Endodermal cell (in vitro differentiated cells): ENCODE measurements at regions not wholly inside any gene's neighbourhood (a gene's known extent, or its start where the extent isn't known, plus 50 kb on each side); places are given as distances from the start of the nearest gene placed in this dataset.

Experiments used
- DNase-seq: peaks from one replicate; pipeline ENCODE4 v3.0.0-alpha.2; 2017
- H3K27ac ChIP-seq: 2 replicates; pipeline ENCODE4 v1.5.1; 2013; ENCODE audit warnings: mild to moderate bottlenecking, low read depth, low read length, moderate library complexity
- H3K27me3 ChIP-seq: 2 replicates; pipeline ENCODE4 v1.6.1; 2013; ENCODE audit warnings: mild to moderate bottlenecking, low read length, moderate library complexity; ENCODE audit not compliant: insufficient read depth, control insufficient read depth, poor library complexity, severe bottlenecking
- H3K36me3 ChIP-seq: 2 replicates; pipeline ENCODE4 v1.7.0; 2013; ENCODE audit warnings: mild to moderate bottlenecking, low read length, moderate library complexity; ENCODE audit not compliant: control insufficient read depth, insufficient read depth
- H3K4me1 ChIP-seq: one replicate; pipeline ENCODE4 v1.7.0; 2013; ENCODE audit warnings: low read length; ENCODE audit not compliant: control insufficient read depth, insufficient read depth
- H3K4me3 ChIP-seq: 2 replicates; pipeline ENCODE4 v1.5.1; 2013; ENCODE audit warnings: mild to moderate bottlenecking, low read length, moderate library complexity
- H3K9ac ChIP-seq: 2 replicates; pipeline ENCODE4 v1.6.1; 2013; ENCODE audit warnings: mild to moderate bottlenecking, low read length, moderate library complexity; ENCODE audit not compliant: poor library complexity, severe bottlenecking; ENCODE audit errors: extremely low read depth
- H3K9me3 ChIP-seq: 2 replicates; pipeline ENCODE4 v1.6.1; 2013; ENCODE audit warnings: mild to moderate bottlenecking, low read length, moderate library complexity; ENCODE audit not compliant: control insufficient read depth
- H3K27ac Mint-ChIP-seq: 2 replicates; pipeline ENCODE4 v1.8.0; 2020; ENCODE audit warnings: mixed read lengths
- H3K27me3 Mint-ChIP-seq: 2 replicates; pipeline ENCODE4 v1.8.0; 2021; ENCODE audit warnings: mild to moderate bottlenecking, mixed read lengths; ENCODE audit not compliant: insufficient read depth
- H3K36me3 Mint-ChIP-seq: 2 replicates; pipeline ENCODE4 v1.8.0; 2020; ENCODE audit warnings: low read depth, mixed read lengths
- H3K4me1 Mint-ChIP-seq: 2 replicates; pipeline ENCODE4 v1.8.0; 2020; ENCODE audit warnings: mixed read lengths
- H3K4me3 Mint-ChIP-seq: 2 replicates; pipeline ENCODE4 v1.8.0; 2020; ENCODE audit warnings: mild to moderate bottlenecking, moderate library complexity, mixed read lengths
- H3K9me3 Mint-ChIP-seq: 2 replicates; pipeline ENCODE4 v1.8.0; 2020; ENCODE audit warnings: mild to moderate bottlenecking, mixed read lengths
- CTCF ChIP-seq: fragments of 200-600 bp; sonication (generic); conservative IDR thresholded peaks from 2 replicates; pipeline ENCODE4 v1.5.0; 2021; ENCODE audit warnings: antibody characterized with exemption, mild to moderate bottlenecking
- WGBS, 2 experiments: methylation state at CpG; one replicate each; pipeline versions ENCODE4 v1.1.5 to v1.1.7; 2013; ENCODE audit warnings: missing lambda C conversion rate in 2 of 2, mixed read lengths in 1 of 2; ENCODE audit not compliant: insufficient coverage in 1 of 2, insufficient read length in 1 of 2; 5-methylcytosine and 5-hydroxymethylcytosine counted together

- DNase-seq: no peak
- no peak overlapping the region for H3K27ac ChIP-seq
- no peaks in the 10 kb centered on the region for H3K9me3 ChIP-seq
- Mint-ChIP-seq H3K4me3 (no peak overlapping the region), H3K9me3 (no peaks in the 10 kb centered on the region), H3K27ac (no peak overlapping the region), H3K4me1 (peaks cover 4% of the 10 kb centered on the region), H3K36me3 (no peaks in the 10 kb centered on the region), H3K27me3 (no peaks in the 10 kb centered on the region)
- H3K9ac ChIP-seq: no peak overlapping the region
- no peaks in the 10 kb centered on the region for H3K27me3 ChIP-seq
- no peak for TF ChIP-seq CTCF
- H3K36me3 ChIP-seq: no peaks in the 10 kb centered on the region
- no peak overlapping the region for H3K4me3 ChIP-seq
- peaks cover 3% of the 10 kb centered on the region for H3K4me1 ChIP-seq
- WGBS, 2 experiments: no CpG with 5 or more reads among the region's 1 CpG
Observed at GRCh38 chr4:58514299-58514698, 1404.1 kb upstream of the IGFBP7 start.

GRCh38 chr4:58510652-58511051 lies 1400.5 kb upstream of the IGFBP7 start:
- H3K4me3 ChIP-seq: no peak overlapping the region
- no peaks in the 10 kb centered on the region for H3K27me3 Mint-ChIP-seq
- DNase-seq: no peak
- WGBS, 2 experiments: 100% methylated on average over 1 of the region's 2 CpGs; no CpG with 5 or more reads in 1 of the 2 experiments
- H3K27ac Mint-ChIP-seq: no peak overlapping the region
- no peaks in the 10 kb centered on the region for H3K9me3 Mint-ChIP-seq
- peaks cover 9% of the 10 kb centered on the region for H3K4me1 Mint-ChIP-seq
- no peaks in the 10 kb centered on the region for H3K27me3 ChIP-seq
- H3K9ac ChIP-seq: no peak overlapping the region
- H3K36me3 Mint-ChIP-seq: no peaks in the 10 kb centered on the region
- H3K9me3 ChIP-seq: no peaks in the 10 kb centered on the region
- no peak overlapping the region for H3K4me3 Mint-ChIP-seq
- H3K4me1 ChIP-seq: peaks cover 3% of the 10 kb centered on the region
- H3K27ac ChIP-seq: no peak overlapping the region
- no peak for TF ChIP-seq CTCF
- H3K36me3 ChIP-seq: no peaks in the 10 kb centered on the region

GRCh38 chr4:58507079-58507478 lies 1396.9 kb upstream of the IGFBP7 start:
- no peak overlapping the region for H3K27ac Mint-ChIP-seq
- no peak overlapping the region for H3K4me3 Mint-ChIP-seq
- no peaks in the 10 kb centered on the region for H3K9me3 Mint-ChIP-seq
- Histone ChIP-seq H3K9me3 (no peaks in the 10 kb centered on the region), H3K36me3 (no peaks in the 10 kb centered on the region), H3K9ac (no peak overlapping the region), H3K4me1 (no peaks in the 10 kb centered on the region), H3K27ac (no peak overlapping the region), H3K27me3 (no peaks in the 10 kb centered on the region), H3K4me3 (no peak overlapping the region)
- H3K36me3 Mint-ChIP-seq: no peaks in the 10 kb centered on the region
- 83 to 93% methylated on average over 1 to 4 of the region's 4 CpGs for WGBS, 2 experiments
- DNase-seq: peak; percentile 67
- no peak for TF ChIP-seq CTCF
- peaks cover 6% of the 10 kb centered on the region for H3K4me1 Mint-ChIP-seq
- H3K27me3 Mint-ChIP-seq: no peaks in the 10 kb centered on the region
